T-helper 22 cell (primary cell): ENCODE measurements at regions not wholly inside any gene's neighbourhood (a gene's known extent, or its start where the extent isn't known, plus 50 kb on each side); places are given as distances from the start of the nearest gene placed in this dataset.

Experiments used
- DNase-seq: peaks from one replicate; pipeline ENCODE4 v3.0.0-alpha.2; 2020; ENCODE audit warnings: low read depth

DNA sequence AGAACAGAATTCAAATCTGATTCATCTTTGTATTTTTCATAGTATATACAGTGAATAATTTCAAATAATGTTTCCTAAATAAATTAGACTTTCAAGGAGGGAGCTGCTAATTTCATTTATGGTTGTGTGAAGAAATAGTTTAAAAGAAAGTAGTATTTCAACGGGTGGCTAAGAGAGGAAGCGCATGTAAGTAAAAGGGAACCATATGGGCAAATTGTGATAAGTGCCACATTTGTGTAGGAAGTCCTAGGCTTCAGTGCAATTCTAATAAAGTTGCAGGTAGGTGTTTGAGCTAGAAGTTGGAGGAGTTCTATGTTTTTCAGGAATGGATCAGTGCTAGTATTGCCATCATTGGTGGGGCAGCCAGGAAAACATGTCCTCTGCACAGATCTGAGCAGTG lies 178.8 kb upstream of the PRDM1 start:
- no peak for DNase-seq

DNA sequence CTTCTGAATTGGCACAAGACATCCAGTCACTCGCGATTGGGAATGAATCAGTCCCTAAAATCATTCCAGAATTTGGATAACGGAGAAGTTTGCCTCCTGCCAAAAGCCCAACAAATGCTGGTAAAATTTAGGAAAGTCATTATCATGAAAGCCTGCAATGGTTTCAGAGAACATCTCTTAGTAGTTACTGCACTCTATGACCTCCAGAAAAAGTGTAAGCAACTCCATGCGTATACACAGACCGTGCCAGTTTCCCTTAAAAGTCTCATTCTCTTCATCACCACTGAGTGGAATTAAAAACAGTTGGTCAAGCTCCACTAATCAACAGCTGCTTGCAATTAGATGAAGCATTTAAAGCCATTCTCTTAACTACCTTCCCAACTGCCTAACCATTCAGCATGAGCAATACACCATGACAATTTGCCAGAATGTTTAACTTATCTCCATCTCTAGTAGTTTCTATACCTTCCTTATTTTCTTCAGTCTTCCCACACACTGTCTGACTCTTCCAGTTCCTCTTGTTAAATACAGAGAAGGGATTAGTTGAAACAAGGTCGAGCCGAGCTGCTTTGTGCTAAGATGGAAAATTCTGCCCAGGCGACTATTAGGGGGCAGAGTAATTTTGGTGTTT lies 183.6 kb upstream of the PRDM1 start:
- no peak for DNase-seq

DNA sequence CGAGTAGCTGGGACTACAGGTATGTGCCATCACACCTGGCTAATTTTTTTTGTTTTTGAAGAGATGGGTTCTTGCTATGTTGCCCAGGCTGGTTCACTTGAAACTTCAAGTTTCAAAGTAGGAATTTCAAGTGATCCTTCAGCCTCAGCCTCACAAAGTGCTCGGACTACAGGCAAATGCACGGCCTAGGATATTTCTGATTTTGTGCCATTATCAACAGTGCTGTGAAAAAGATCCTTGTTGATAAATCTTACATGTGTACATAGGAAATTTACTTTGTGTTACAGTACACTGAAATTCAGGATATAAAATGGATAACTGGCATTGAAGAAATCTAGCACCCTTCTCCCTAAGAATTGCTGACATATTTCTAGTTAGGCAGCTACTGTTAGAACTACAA lies 184.6 kb upstream of the PRDM1 start:
- DNase-seq = no peak

DNA sequence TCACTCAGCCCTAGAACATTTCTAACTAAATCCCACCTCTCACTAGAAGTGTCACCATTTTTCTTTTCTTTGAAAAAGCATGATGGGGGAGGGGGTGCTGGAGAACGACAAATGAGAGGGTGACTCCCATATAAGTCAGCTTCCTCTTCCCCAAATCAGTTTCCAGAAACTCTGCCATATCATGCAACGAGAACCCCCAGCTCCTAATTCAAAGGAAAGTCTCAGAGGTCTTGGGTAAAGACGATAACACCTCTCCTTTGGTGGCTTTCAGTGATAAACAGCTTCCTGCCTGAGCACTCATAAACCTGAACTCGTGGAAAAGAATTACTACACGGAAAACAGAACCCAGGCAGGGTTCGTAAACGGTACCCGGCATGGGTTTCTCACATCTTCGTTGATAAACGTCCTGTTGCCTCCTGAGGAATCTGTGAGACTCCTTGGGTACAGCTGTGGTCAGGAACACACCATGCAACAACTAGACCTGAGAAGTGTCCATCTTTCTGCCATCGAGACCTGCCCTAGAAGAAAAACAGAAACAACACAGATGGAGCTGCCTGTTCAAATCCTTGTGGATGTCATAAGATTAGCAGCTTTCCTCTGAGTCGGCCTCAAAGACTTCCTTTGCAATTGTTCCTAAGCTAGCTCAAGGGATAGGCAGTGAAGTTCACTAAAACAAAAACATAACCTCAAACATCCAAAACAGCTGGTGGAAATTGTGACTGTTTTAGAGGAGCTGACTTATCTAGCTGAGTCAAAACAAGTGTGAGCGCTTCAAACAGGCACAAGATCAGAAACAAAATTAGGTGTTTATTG lies 185.8 kb upstream of the PRDM1 start:
- DNase-seq = no peak

DNA sequence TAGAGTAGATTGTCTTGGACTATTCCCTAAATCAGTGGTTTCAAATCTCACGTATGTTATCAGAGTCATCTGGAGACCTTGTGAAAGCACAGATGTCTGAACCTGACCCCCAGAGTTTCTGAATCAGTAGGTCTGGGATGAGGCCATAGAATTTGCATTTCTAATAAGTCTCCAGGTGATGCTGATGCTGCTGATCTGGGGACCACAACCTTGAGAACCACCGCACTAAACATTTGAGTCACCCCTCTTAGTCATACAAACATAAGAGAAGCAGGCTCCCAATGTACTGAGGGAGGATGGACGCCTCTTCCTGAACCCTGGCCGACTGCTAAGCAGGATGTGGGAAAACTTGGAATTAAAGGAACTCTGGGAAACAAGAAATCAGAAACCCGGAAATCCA lies 187.8 kb upstream of the PRDM1 start:
- DNase-seq = no peak

DNA sequence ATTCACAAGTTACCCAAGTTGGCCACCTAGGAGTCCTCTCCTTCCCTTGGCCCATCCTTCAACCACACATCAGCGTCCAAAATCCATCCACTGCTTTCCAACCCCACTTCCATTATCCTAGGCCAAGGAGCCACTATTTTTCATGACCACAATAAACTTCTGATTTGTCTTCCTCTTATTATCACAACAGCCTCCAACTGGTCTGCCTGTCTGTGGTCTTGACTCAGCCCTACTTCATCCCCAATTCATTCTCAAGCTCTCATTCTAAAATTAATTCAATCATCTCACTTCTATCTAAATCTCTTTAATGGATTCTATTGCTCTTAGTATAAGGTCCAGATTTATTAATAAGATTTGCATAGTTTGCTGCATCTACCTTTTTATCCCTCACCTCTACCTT lies 189.0 kb upstream of the PRDM1 start:
- no peak for DNase-seq

DNA sequence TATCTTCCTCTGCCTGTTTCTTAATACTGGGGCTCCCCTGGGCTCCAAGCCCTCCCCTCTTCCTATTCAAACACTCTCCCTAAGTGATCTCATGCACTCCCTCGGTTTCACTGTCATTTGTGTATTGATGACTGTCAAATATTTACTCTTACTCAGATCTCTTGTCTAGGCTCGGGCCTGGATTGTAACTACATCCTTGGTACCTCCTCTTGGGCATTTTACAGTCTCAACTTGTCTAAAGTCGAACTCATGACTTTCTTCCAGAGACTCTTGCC lies 189.4 kb upstream of the PRDM1 start:
- no peak for DNase-seq

DNA sequence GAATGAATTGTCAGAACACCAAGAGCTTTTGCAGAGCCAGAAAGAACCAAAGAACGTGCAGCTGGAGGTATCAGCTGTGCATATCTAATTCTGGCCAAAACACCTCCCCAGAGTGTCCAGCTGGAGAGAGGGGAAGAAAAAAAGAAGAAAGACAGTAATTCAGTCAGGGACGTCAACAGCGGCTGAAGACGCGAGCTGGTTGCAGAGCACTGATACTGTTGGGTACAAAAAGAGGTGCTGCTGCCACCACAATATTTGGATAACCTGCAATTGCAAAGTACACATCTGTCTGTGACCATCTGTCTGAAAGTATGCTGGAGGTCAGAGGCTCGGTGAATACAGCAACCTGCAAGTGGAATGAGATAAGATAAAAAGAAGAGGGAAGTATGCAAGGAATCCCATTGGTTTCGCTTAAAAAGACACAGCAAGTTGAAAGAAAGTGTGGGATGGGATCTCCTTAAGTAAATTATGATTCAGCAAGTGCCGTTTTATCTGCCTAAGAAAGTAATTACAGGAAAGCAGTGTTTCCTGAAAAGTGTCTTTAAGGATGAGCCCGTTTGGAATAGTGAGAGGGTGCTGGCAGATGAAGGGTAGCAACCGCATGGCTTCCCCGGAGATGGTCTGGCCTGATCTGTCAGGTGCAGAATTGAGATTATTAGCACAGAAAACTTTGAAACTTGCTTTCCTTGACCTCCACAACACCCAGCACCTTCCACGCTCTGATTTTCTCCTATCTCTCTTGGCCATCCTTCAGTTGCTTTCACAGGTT lies 189.9 kb upstream of the PRDM1 start:
- DNase-seq = no peak

DNA sequence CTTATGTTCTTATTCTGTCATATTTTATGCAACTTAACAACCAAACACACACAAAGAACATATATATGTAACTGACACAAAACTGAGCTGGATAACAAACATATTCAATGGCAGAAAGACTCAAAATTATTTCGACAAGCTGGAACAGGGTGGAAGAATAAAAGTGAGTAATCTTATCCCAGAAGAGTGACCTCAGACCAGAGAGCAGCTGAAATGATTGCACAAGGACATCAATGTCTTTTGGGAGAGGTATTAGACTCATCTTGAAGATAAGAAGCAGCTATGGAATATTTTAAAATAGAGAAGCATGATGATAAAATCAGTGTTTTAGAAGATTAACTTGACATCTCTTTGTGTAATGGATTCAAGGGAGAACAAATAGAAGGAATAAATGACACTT lies 191.6 kb upstream of the PRDM1 start:
- no peak for DNase-seq

DNA sequence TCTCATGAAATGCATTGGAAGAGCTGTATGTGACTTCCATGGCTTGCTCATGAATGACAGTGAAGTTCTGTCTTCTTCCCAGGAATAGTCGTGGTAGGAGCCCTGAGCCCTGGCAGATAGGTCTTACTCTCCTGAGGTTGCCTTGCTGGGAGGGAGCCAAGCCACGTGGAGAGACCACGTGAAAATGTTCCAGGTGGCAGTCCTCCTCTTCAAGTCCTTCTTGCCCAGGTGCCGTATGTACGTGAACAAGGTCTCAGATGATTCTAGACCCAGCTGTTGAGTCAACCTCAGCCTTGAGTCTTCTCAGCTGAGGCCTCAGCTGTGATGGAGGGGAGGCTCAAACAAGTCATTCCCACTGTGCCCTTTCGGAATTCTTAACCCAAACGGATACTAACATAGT lies 192.4 kb upstream of the PRDM1 start:
- no peak for DNase-seq

DNA sequence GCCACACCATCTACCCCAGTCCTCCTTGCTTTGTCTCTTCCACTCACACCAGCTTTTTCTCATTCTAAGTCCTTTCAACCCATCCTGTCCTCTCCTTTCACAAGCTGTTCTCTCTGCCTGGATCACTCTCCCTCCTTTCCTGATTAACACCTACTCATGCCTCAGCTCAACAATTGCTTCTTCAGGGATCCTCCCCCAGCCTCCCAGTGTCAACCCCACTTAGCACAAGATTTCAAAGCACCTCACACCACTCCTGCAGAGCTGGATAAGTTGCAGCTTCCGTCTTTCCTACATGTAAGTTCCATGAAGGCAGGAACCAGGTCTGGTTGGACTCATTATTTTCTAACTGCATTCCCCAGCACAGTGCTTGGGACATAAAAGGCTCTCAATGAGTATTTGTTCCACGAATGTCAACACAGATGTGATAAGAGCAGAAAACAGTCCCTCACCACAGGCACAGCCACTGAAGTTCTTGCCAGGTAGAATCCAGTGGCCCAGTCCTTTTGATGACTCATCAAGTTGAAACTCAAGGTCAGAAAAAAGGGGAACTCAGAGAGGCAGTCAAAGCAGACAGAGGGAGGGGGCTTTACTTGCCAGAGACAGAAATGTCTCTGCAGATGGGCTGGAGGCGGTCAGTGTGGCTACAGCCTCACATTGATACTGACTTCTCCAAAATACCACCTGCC lies 193.4 kb upstream of the PRDM1 start:
- DNase-seq = no peak

DNA sequence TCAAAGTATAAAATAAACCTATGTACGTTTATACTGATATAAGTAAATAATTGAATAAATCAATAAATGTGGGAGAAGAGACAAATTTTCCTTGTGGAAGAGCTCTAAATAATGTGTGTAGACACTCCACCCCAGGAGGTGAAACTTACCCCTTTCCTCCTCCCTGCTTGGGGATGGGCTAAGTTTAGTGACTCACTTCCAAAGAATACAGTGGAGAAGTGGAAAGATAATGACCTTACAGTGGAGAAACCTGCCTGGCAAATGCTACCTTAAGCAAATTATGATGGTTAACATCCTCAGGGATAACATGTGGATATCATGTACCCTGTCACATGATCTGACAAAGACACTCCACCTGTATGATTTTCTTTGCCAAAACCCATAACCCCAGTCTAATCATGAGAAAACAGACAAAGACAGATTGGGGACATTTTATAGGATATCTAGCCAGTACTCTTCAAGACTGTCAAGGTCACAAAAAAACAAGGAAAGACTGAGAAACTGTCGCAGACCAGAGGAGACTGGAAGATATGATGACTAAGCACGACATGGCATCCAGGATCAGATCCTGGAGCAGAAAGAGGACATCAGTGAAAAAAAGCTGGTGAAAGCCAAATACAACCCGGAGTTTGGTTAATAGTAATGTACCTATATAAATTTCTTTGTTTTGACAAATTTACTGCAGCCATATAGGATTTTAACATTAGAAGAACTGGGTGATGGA lies 195.5 kb upstream of the PRDM1 start:
- DNase-seq = no peak

DNA sequence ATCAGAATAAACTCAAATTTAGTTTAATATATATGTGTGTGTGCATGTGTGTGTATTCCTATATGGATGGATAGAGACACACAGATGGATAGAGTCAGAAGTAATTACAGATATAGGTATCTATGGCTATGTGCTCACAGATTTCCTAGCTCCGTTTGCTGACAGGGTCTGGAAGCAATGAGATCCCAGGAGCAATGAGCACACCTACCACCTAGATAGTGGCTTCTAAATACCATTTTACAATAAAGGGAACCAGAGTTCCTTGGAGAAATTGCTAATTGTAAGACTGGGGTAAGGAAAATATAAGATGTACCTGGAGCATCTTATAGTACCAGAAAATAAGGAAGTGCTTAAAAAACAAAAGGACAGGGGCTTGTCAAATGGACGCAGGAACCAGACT lies 196.2 kb upstream of the PRDM1 start:
- no peak for DNase-seq

DNA sequence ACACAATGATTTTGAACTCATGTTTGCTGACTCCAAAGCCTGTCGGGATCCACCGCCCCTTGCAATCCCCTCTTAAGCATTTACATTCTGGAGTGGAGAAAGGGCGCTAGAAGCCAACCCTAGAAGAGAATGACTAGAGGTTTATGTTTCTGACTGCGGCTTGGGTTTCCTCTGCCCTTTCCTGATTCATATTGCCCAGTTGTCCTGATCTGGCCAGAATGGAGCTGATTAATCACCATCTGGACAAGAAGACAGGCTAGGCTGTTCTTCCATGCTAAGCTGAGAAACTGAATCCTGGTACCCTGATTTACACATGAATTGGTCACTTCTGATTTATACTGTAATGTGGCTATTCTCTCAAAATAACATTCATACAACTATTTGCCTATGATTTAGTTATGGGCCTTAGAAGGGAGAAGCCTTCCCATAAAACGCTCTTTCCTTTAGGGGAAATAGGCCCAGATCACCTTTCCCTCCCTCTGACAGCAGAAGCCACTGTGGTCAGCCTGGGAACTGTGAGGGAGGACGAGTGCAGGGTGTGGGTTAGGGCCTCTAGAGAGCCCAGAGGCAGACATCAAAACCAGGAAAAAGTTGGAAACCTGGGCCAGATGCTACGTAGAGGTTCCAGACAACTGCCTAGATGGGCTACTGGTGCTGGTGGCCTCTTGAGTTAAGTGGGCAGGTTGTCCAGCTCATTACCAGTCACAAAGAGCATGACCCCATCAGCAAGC lies 199.2 kb upstream of the PRDM1 start:
- DNase-seq = no peak

DNA sequence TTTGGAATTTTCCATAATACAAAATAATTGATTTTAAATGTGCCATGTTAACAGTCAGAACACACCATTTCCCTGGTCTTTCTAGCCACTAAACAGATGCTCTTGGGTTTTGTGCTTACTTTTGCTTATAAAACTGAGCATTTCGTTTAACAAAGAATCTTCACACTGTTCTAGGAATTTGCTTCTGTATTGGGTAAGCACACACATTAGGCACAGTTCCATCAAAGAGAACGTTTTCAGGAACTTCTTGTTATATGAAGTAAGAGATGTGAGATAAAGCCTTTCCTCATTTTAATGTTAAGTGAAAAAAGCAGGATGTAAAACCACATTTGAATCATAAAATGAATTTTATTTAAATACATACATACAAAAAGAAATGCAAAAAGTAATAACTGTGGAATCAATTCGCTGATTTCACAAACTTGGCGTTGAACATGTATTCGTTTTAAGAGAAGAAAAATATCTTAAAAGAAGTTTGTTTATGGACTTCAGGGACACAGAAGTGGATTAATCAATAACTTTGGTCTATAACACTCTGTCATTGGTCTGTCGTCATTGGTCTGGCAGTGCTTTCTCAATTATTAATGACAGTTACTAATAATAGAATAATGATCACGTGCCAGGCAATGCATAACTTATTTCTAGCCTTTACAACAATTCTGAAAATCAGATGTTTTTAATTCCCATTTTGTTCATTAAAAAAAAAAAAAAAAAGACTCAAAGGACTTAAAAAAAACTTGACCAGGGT lies 199.9 kb upstream of the PRDM1 start:
- no peak for DNase-seq

DNA sequence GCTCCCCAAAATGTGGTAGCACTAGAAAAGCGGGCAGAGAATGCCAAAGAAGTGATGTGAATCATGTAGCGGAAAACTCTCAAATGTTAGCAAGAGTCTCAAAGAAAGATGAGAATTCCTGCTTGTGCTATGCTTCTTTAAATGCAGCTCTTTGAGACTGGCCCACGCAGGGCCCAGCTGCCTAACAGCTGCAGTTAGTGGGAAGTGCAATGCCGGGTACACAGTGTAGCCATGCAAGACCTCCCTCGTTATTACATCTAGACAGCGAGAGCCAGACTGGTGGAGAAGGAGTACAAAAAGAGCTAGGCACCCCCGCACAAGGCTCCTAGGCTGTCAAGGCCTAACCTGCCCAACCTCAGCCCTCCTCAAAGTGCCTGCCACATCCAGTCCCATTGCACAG lies 201.7 kb upstream of the PRDM1 start:
- DNase-seq = no peak

DNA sequence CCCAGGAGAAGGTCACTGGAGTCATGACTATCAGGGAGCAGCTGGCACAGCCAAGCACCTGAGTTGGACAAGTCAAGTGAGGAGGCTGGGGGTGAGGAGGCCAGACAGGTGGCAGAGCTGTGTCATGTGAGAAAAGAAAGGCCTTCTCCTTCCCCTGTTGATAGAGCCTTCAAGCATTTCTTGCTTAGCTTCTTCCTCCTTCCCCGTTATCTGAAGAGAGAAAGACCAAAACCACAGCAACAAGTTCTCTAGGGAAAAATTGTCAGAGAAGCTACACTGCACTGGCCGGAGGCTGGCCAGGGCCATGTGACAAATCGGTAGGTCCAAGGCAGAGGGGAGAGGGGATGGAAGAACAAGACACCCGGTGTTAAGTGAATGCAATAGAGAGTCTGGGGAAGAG lies 202.1 kb upstream of the PRDM1 start:
- DNase-seq = no peak

DNA sequence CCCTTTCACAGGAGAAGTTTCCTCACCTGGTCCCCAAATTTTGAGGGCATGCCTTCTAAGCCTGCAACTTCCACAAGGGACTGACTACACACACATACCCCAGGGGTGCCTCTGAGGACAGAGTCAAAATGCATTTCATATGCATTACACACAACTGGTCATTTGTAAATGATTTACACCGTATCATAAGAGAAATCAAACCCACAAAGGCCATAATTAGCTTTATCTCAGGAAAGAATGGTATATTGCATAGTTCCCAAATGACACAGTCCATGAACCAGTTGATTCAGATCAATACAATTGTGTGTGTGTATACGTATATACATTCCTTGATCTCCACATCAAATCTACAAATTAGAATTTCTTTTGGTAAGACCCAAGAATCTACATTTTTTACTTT lies 203.3 kb upstream of the PRDM1 start:
- DNase-seq = no peak

DNA sequence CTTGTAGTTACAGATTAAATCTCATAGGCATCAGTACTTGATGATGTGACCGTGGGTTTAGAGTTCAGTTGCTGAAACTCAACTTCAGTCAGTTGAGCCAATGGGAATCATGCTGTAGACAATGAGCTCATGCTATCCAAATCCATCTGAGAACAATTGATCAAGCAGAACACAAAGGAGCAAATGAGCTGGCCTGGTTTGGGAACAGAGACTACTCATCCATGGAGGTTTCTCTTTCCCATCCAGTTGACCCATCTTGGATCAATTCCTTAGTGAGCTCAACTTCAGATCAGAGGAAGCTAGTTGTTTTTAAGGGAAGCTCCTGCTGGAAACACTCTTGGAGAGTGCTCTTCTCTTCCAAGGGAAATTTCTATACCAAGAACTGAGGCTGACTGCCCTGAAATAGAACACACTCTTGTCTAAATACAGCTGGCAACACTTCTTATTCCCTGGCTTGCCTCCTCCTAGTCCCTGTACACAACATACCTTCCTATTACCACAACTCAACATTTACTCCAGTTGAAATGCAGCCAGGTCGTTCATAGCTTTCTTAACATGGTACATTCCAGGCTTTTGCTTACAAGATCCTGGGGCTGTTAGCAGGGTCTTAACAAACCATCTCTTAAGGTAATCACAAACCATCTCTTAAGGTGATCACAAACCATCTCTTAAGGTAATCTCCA lies 203.9 kb upstream of the PRDM1 start:
- DNase-seq = no peak

DNA sequence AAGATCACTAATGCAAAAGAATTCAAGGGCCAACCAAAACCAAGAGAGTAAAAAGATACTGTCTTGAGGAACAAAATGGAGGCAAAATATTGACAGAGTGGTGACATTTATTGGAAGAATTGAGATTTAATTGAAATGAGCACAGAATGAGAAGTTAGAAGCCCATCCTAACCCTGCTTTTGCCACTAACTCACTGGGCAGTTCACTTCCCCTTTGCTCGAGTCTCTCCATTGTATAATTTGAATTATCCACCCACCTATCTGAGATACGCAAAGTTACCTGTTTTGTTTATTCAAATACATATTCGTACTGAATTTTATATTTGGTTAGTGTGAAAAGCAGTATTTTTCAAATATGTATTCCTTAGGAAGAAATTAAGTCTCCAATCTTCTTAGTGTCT lies 204.5 kb upstream of the PRDM1 start:
- DNase-seq = no peak
